Mesendoderm (in vitro differentiated cells): ENCODE measurements at regions not wholly inside any gene's neighbourhood (a gene's known extent, or its start where the extent isn't known, plus 50 kb on each side); places are given as distances from the start of the nearest gene placed in this dataset.

ENCODE experiments used
- DNase-seq: peaks from one replicate; pipeline ENCODE4 v3.0.0; 2013
- H2AK5ac ChIP-seq: 2 replicates; pipeline ENCODE4 v1.6.1; 2013; ENCODE audit warnings: low read length, inconsistent platforms
- H2BK120ac ChIP-seq: 2 replicates; pipeline ENCODE4 v1.6.1; 2013; ENCODE audit warnings: low read depth, mild to moderate bottlenecking, low read length, moderate library complexity, mixed read lengths
- H2BK15ac ChIP-seq: replicated peaks from 2 replicates; pipeline ENCODE4 v1.6.1; 2013; ENCODE audit warnings: low read depth, mild to moderate bottlenecking, moderate library complexity
- H2BK5ac ChIP-seq: 2 replicates; pipeline ENCODE4 v1.6.1; 2013; ENCODE audit warnings: low read length, inconsistent platforms
- H3K18ac ChIP-seq: 2 replicates; pipeline ENCODE4 v1.6.1; 2013; ENCODE audit warnings: mild to moderate bottlenecking, low read length, mixed read lengths
- H3K23ac ChIP-seq: one replicate; pipeline ENCODE4 v1.6.1; 2013; ENCODE audit warnings: low read length
- H3K27ac ChIP-seq: 2 replicates; pipeline ENCODE4 v1.5.1; 2013; ENCODE audit warnings: low read depth, mild to moderate bottlenecking, inconsistent platforms, low read length, moderate library complexity
- H3K27me3 ChIP-seq: 2 replicates; pipeline ENCODE4 v1.6.1; 2013; ENCODE audit warnings: low read length, control low read depth, mild to moderate bottlenecking, inconsistent platforms; ENCODE audit not compliant: insufficient read depth, poor library complexity
- H3K36me3 ChIP-seq: 2 replicates; pipeline ENCODE4 v1.6.1; 2013; ENCODE audit warnings: low read length, inconsistent platforms; ENCODE audit not compliant: control insufficient read depth, insufficient read depth
- H3K4ac ChIP-seq: one replicate; pipeline ENCODE4 v1.6.1; 2013; ENCODE audit warnings: low read depth, mild to moderate bottlenecking, low read length, moderate library complexity
- H3K4me1 ChIP-seq: 2 replicates; pipeline ENCODE4 v1.6.1; 2013; ENCODE audit warnings: low read depth, low read length, inconsistent platforms; ENCODE audit not compliant: control insufficient read depth
- H3K4me2 ChIP-seq: 2 replicates; pipeline ENCODE4 v1.6.1; 2013; ENCODE audit warnings: low read length
- H3K4me3 ChIP-seq: 2 replicates; pipeline ENCODE4 v1.5.1; 2013; ENCODE audit warnings: mild to moderate bottlenecking, low read length
- H3K56ac ChIP-seq: one replicate; pipeline ENCODE4 v1.6.1; 2013; ENCODE audit warnings: low read length
- H3K79me1 ChIP-seq: 2 replicates; pipeline ENCODE4 v1.6.1; 2013; ENCODE audit warnings: low read length, inconsistent platforms
- H3K79me2 ChIP-seq: 2 replicates; pipeline ENCODE4 v1.6.1; 2013; ENCODE audit warnings: mild to moderate bottlenecking, low read length; ENCODE audit not compliant: control insufficient read depth, insufficient read depth
- H3K9ac ChIP-seq: 2 replicates; pipeline ENCODE4 v1.6.1; 2013; ENCODE audit warnings: low read length, inconsistent platforms
- H4K5ac ChIP-seq: one replicate; pipeline ENCODE4 v1.6.1; 2013; ENCODE audit warnings: low read length
- H4K8ac ChIP-seq: one replicate; pipeline ENCODE4 v1.6.1; 2013; ENCODE audit warnings: low read depth, mild to moderate bottlenecking, control low read depth, low read length, moderate library complexity
- WGBS: extraction: QIAGEN DNeasy Blood & Tissue Kit; methylation state at CpG from one replicate; pipeline ENCODE4 v1.1.7; 2013; ENCODE audit warnings: low lambda C conversion rate, missing lambda C conversion rate; ENCODE audit not compliant: insufficient coverage; ENCODE audit errors: extremely low coverage; 5-methylcytosine and 5-hydroxymethylcytosine counted together

- no peaks in the 10 kb centered on the region for H3K27me3 ChIP-seq
- H3K79me1 ChIP-seq = no peaks in the 10 kb centered on the region
- no peak overlapping the region for H2BK15ac ChIP-seq
- H3K36me3 ChIP-seq = no peaks in the 10 kb centered on the region
- no peak overlapping the region for H3K4me3 ChIP-seq
- H4K5ac ChIP-seq = no peak overlapping the region
- H3K23ac ChIP-seq = no peak overlapping the region
- H3K79me2 ChIP-seq = no peaks in the 10 kb centered on the region
- DNase-seq = no peak
- no peak overlapping the region for H2AK5ac ChIP-seq
- no peak overlapping the region for H3K56ac ChIP-seq
- H3K4me1 ChIP-seq = no peaks in the 10 kb centered on the region
- no peak overlapping the region for H3K18ac ChIP-seq
- H3K9ac ChIP-seq = no peak overlapping the region
- H3K4ac ChIP-seq = no peak overlapping the region
- no peak overlapping the region for H4K8ac ChIP-seq
- no CpG with 5 or more reads among the region's 6 CpGs for WGBS
- no peak overlapping the region for H2BK5ac ChIP-seq
- H3K4me2 ChIP-seq = no peak overlapping the region
- no peak overlapping the region for H3K27ac ChIP-seq
- no peak overlapping the region for H2BK120ac ChIP-seq
Measured at GRCh38 chr3:28008235-28008634, 233.2 kb upstream of the CMC1 start.

- H4K8ac ChIP-seq = no peak overlapping the region
Measured at GRCh38 chr3:28012830-28013229, 228.6 kb upstream of the CMC1 start.

GRCh38 chr3:28013864-28014473, 227.4 kb upstream of the CMC1 start:
- Histone ChIP-seq H2BK5ac (no peak overlapping the region), H4K5ac (no peak overlapping the region), H2BK15ac (no peak overlapping the region), H3K27ac (no peak overlapping the region), H4K8ac (no peak overlapping the region), H3K4me1 (no peaks in the 10 kb centered on the region), H3K56ac (no peak overlapping the region), H3K27me3 (no peaks in the 10 kb centered on the region), H3K79me1 (no peaks in the 10 kb centered on the region), H3K23ac (no peak overlapping the region), H3K4me3 (no peak overlapping the region), H3K4ac (no peak overlapping the region), H3K9ac (no peak overlapping the region), H3K79me2 (no peaks in the 10 kb centered on the region), H3K18ac (no peak overlapping the region), H2BK120ac (no peak overlapping the region), H2AK5ac (no peak overlapping the region), H3K36me3 (no peaks in the 10 kb centered on the region), H3K4me2 (no peak overlapping the region)
- no CpG with 5 or more reads among the region's 6 CpGs for WGBS
- DNase-seq = no peak

More at GRCh38 chr3:28012830-28013229, 228.6 kb upstream of the CMC1 start:
- Histone ChIP-seq H3K18ac (no peak overlapping the region), H3K4me3 (no peak overlapping the region), H3K79me2 (no peaks in the 10 kb centered on the region), H3K56ac (no peak overlapping the region), H2BK5ac (no peak overlapping the region), H3K27me3 (no peaks in the 10 kb centered on the region), H2AK5ac (no peak overlapping the region), H2BK15ac (no peak overlapping the region), H4K5ac (no peak overlapping the region), H2BK120ac (no peak overlapping the region), H3K9ac (no peak overlapping the region), H3K23ac (no peak overlapping the region), H3K79me1 (no peaks in the 10 kb centered on the region), H3K4me1 (no peaks in the 10 kb centered on the region), H3K4ac (no peak overlapping the region), H3K36me3 (no peaks in the 10 kb centered on the region), H3K4me2 (no peak overlapping the region), H3K27ac (no peak overlapping the region)
- DNase-seq = no peak

- Histone ChIP-seq H3K27ac (no peak overlapping the region), H3K4me1 (no peaks in the 10 kb centered on the region), H3K27me3 (no peaks in the 10 kb centered on the region), H4K5ac (no peak overlapping the region), H4K8ac (no peak overlapping the region), H3K4me2 (no peak overlapping the region), H3K9ac (no peak overlapping the region), H3K56ac (no peak overlapping the region), H3K18ac (no peak overlapping the region), H2BK15ac (no peak overlapping the region), H2BK120ac (no peak overlapping the region), H3K36me3 (no peaks in the 10 kb centered on the region), H3K4me3 (no peak overlapping the region), H3K23ac (no peak overlapping the region), H2AK5ac (no peak overlapping the region), H3K79me2 (no peaks in the 10 kb centered on the region), H2BK5ac (no peak overlapping the region), H3K4ac (no peak overlapping the region), H3K79me1 (no peaks in the 10 kb centered on the region)
- whole genome bisulfite sequencing = no CpG with 5 or more reads among the region's 11 CpGs
- DNase-seq = no peak
Measured at GRCh38 chr3:28018925-28019718, 222.3 kb upstream of the CMC1 start.

- no peaks in the 10 kb centered on the region for H3K27me3 ChIP-seq
- DNase-seq = no peak
- H3K4me2 ChIP-seq = no peak overlapping the region
- no peak overlapping the region for H2BK5ac ChIP-seq
- no peak overlapping the region for H3K56ac ChIP-seq
- H4K5ac ChIP-seq = no peak overlapping the region
- no peaks in the 10 kb centered on the region for H3K36me3 ChIP-seq
- no peak overlapping the region for H3K18ac ChIP-seq
- H3K4me3 ChIP-seq = no peak overlapping the region
- H3K4ac ChIP-seq = no peak overlapping the region
- H3K4me1 ChIP-seq = no peaks in the 10 kb centered on the region
- H3K9ac ChIP-seq = no peak overlapping the region
- no peak overlapping the region for H2BK15ac ChIP-seq
- H2AK5ac ChIP-seq = no peak overlapping the region
- no peak overlapping the region for H2BK120ac ChIP-seq
- no peak overlapping the region for H4K8ac ChIP-seq
- H3K27ac ChIP-seq = no peak overlapping the region
- H3K79me2 ChIP-seq = no peaks in the 10 kb centered on the region
- no peak overlapping the region for H3K23ac ChIP-seq
- H3K79me1 ChIP-seq = no peaks in the 10 kb centered on the region
Measured at GRCh38 chr3:28019740-28020139, 221.7 kb upstream of the CMC1 start.

- no peaks in the 10 kb centered on the region for H3K79me1 ChIP-seq
- no CpG with 5 or more reads among the region's 3 CpGs for WGBS
Measured at GRCh38 chr3:28022916-28023315, 218.5 kb upstream of the CMC1 start.

More at GRCh38 chr3:28022916-28023315, 218.5 kb upstream of the CMC1 start:
- Histone ChIP-seq H3K4me1 (no peaks in the 10 kb centered on the region), H3K56ac (no peak overlapping the region), H2AK5ac (no peak overlapping the region), H3K27ac (no peak overlapping the region), H2BK5ac (no peak overlapping the region), H3K4ac (no peak overlapping the region), H3K23ac (no peak overlapping the region), H2BK120ac (no peak overlapping the region), H3K4me3 (no peak overlapping the region), H3K27me3 (no peaks in the 10 kb centered on the region), H2BK15ac (no peak overlapping the region), H3K4me2 (no peak overlapping the region), H3K36me3 (no peaks in the 10 kb centered on the region), H3K9ac (no peak overlapping the region), H4K5ac (no peak overlapping the region), H3K18ac (no peak overlapping the region), H4K8ac (no peak overlapping the region), H3K79me2 (no peaks in the 10 kb centered on the region)
- no peak for DNase-seq
